ENCODE measurements at regions not wholly inside any gene's neighbourhood (a gene's known extent, or its start where the extent isn't known, plus 50 kb on each side); places are given as distances from the start of the nearest gene placed in this dataset.
"Not testable (repeated sequence)": the region's sequence is repeated elsewhere in the genome, so short reads cannot be mapped to it uniquely, and the experiment has no call there.

- H3K4me3 ChIP-seq (ENCODE audit: low read length): no peak overlapping the region
- no peak for DNase-seq (ENCODE audit: low read depth)
- TF ChIP-seq CTCF (conservative IDR thresholded peaks at IDR 0.05; ENCODE audit: low read length): no peak
Observed at GRCh38 chr4:167883266-167883665, 209.1 kb upstream of the ANXA10 start.

- H3K4me3 ChIP-seq (ENCODE audit: low read length): no peak overlapping the region
- no peak for TF ChIP-seq CTCF (conservative IDR thresholded peaks at IDR 0.05; ENCODE audit: low read length)
- no peak for DNase-seq (ENCODE audit: low read depth)
Observed at GRCh38 chr4:167885071-167885470, 207.3 kb upstream of the ANXA10 start.

GRCh38 chr4:167885872-167886271, 206.5 kb upstream of the ANXA10 start:
- no peak for DNase-seq (ENCODE audit: low read depth)
- TF ChIP-seq CTCF (conservative IDR thresholded peaks at IDR 0.05; ENCODE audit: low read length): no peak
- no peak overlapping the region for H3K4me3 ChIP-seq (ENCODE audit: low read length)

GRCh38 chr4:167887726-167888125, 204.6 kb upstream of the ANXA10 start:
- DNase-seq (ENCODE audit: low read depth): no peak

GRCh38 chr4:167890226-167890625, 202.1 kb upstream of the ANXA10 start:
- DNase-seq (ENCODE audit: low read depth): no peak
- TF ChIP-seq CTCF (conservative IDR thresholded peaks at IDR 0.05; ENCODE audit: low read length): no peak
- H3K4me3 ChIP-seq (ENCODE audit: low read length): no peak overlapping the region

More at GRCh38 chr4:167887726-167888125, 204.6 kb upstream of the ANXA10 start:
- no peak for TF ChIP-seq CTCF (conservative IDR thresholded peaks at IDR 0.05; ENCODE audit: low read length)
- H3K4me3 ChIP-seq (ENCODE audit: low read length): no peak overlapping the region

- TF ChIP-seq CTCF (conservative IDR thresholded peaks at IDR 0.05; ENCODE audit: low read length): no peak
- H3K4me3 ChIP-seq (ENCODE audit: low read length): no peak overlapping the region
- no peak for DNase-seq (ENCODE audit: low read depth)
Observed at GRCh38 chr4:167893531-167893930, 198.8 kb upstream of the ANXA10 start.

- H3K4me3 ChIP-seq (ENCODE audit: low read length); DNase-seq (ENCODE audit: low read depth): not testable (repeated sequence)
Observed at GRCh38 chr4:167896260-167896659, 196.1 kb upstream of the ANXA10 start.

- DNase-seq (ENCODE audit: low read depth): peak; percentile 62
- no peak for TF ChIP-seq CTCF (conservative IDR thresholded peaks at IDR 0.05; ENCODE audit: low read length)
- no peak overlapping the region for H3K4me3 ChIP-seq (ENCODE audit: low read length)
Observed at GRCh38 chr4:167897116-167897515, 195.2 kb upstream of the ANXA10 start.
